HG02970 (cell line): ENCODE measurements at regions not wholly inside any gene's neighbourhood (a gene's known extent, or its start where the extent isn't known, plus 50 kb on each side); places are given as distances from the start of the nearest gene placed in this dataset.
"Not testable (repeated sequence)": the region's sequence is repeated elsewhere in the genome, so short reads cannot be mapped to it uniquely, and the experiment has no call there.

ENCODE experiments used
- ATAC-seq: cut with Tn5 transposase; IDR thresholded peaks from one replicate; pipeline ENCODE4 v1.9.1; 2021; ENCODE audit warnings: mild to moderate bottlenecking, moderate library complexity, moderate number of reproducible peaks; ENCODE audit not compliant: unreplicated experiment, low FRiP score

GRCh38 chr1:117702654-117703053 lies 96.8 kb downstream of the TENT5C start:
- ATAC-seq: no peak

GRCh38 chr1:117707371-117707770 lies 101.5 kb downstream of the TENT5C start:
- ATAC-seq: no peak

- ATAC-seq: no peak
Observed at GRCh38 chr1:117708323-117709248, 102.7 kb downstream of the TENT5C start.

- no peak for ATAC-seq
Observed at GRCh38 chr1:117709249-117709691, 103.4 kb downstream of the TENT5C start.

GRCh38 chr1:117710710-117711109 lies 104.9 kb downstream of the TENT5C start:
- ATAC-seq: no peak

- ATAC-seq: no peak
Observed at GRCh38 chr1:117712621-117713020, 106.8 kb downstream of the TENT5C start.

- ATAC-seq: no peak
Observed at GRCh38 chr1:117714546-117714945, 108.7 kb downstream of the TENT5C start.

- ATAC-seq: not testable (repeated sequence)
Observed at GRCh38 chr1:117716030-117716429, 110.2 kb downstream of the TENT5C start.

- not testable (repeated sequence) for ATAC-seq
Observed at GRCh38 chr1:117717980-117718379, 112.1 kb downstream of the TENT5C start.

- ATAC-seq: not testable (repeated sequence)
Observed at GRCh38 chr1:117718596-117718995, 112.7 kb downstream of the TENT5C start.

GRCh38 chr1:117719004-117719403 lies 113.2 kb downstream of the TENT5C start:
- ATAC-seq: no peak

GRCh38 chr1:117732065-117732797 lies 126.4 kb downstream of the TENT5C start:
- no peak for ATAC-seq

GRCh38 chr1:117732956-117733355 lies 127.1 kb downstream of the TENT5C start:
- ATAC-seq: no peak

- no peak for ATAC-seq
Observed at GRCh38 chr1:117734403-117734802, 128.6 kb downstream of the TENT5C start.

GRCh38 chr1:117735045-117735992 lies 129.5 kb downstream of the TENT5C start:
- ATAC-seq: no peak

GRCh38 chr1:117739504-117739903 lies 133.7 kb downstream of the TENT5C start:
- no peak for ATAC-seq

GRCh38 chr1:117740496-117740895 lies 134.6 kb downstream of the TENT5C start:
- no peak for ATAC-seq

GRCh38 chr1:117746565-117746964 lies 140.7 kb downstream of the TENT5C start:
- not testable (repeated sequence) for ATAC-seq

- ATAC-seq: no peak
Observed at GRCh38 chr1:117747605-117748004, 141.8 kb downstream of the TENT5C start.

GRCh38 chr1:117751321-117751720 lies 145.5 kb downstream of the TENT5C start:
- ATAC-seq: no peak
